Right ventricle myocardium inferior (tissue), 1 donor: ENCODE measurements at regions not wholly inside any gene's neighbourhood (a gene's known extent, or its start where the extent isn't known, plus 50 kb on each side); places are given as distances from the start of the nearest gene placed in this dataset.

Experiments
- ATAC-seq: fragments of 200-7000 bp; cut with Tn5 transposase; one replicate; pipeline ENCODE4 v1.9.1; 2020; ENCODE audit warnings: mild to moderate bottlenecking, moderate library complexity
- DNase-seq: peaks from one replicate; pipeline ENCODE4 v3.0.0; 2021; ENCODE audit errors: missing footprints
- intact Hi-C: fragments of 100-400 bp; cut with DNase I; formaldehyde crosslinking; loops from one replicate; pipeline ENCODE4 v1.11.0; 2022
- donor health status: DM: no; HTN: yes; CAD: no; lungs with severe emphysema.

DNA sequence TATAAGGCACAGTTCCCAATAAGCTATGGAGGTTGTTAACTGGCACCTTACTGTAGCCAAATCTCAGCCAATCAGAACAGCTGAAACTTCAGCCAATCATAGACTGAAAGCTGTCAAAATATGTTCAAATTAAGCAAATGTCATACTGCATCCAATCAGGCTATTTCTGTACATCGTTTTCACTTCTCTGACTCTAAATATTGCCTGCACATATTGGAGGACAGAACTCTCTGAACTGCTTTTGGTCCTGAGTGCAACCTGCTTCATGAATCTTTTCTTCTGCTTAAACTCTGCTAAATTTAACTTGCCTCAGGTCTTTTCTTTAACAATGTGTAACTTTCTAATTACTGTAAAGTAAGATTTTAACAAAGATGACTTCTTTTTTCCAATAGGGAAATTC lies 1198.9 kb upstream of the PCDH7 start:
- DNase-seq (no peak), ATAC-seq (no peak)
- intact Hi-C loops = no loop called here

DNA sequence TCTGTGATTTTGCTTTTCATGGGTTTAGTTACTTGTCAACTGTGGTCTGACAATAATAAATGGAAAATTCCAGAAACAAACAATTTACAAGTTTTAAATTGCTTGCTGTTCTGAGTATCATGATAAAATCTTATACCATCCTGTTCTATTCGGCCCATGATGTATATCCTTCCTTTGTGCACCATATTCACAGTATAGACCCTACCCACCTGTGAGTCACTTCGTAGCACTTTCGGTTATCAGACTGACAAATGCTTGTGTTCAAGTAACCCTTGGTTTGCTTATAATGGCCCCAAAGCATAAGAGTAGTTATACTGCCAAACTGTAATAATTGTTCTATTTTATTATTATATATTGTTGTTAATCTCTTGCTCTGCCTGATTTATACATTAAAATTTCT lies 1183.4 kb upstream of the PCDH7 start:
- ATAC-seq = no peak
- no peak for DNase-seq
- intact Hi-C loops = no loop called here

DNA sequence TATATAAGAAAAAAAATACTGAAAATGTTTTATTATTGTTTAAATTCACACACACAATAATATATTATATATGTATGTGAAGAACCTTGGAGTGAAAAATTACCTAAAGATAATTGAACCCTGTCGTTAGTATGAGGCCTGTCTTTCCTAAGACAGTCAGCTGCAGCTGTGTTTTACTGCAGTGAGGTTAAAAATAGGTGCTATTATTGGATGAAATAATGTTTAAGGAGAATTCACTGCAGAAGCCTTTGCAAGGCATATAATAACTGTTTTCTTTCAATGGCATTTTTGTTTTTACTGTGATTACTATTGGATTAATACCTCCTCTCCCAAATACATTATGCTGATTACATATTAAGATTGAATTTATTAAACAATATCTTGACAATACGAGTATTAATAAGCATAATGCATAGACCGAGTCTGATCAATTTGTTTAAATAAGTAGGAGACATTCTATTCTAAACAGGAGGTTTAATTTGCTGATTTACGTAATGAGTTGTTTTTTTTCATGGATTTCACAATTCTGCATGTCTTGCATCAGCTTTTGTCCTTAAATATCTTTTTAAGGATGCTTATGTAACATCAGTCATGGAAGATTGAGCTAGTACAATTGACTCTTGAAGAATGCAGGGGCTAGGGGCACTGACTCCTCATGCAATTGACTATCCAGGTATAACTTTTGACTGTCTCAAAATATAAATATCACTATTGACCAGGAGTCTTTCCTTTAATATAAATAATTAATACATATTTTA lies 1181.1 kb upstream of the PCDH7 start:
- intact Hi-C loops = no loop called here
- ATAC-seq (no peak), DNase-seq (no peak)

DNA sequence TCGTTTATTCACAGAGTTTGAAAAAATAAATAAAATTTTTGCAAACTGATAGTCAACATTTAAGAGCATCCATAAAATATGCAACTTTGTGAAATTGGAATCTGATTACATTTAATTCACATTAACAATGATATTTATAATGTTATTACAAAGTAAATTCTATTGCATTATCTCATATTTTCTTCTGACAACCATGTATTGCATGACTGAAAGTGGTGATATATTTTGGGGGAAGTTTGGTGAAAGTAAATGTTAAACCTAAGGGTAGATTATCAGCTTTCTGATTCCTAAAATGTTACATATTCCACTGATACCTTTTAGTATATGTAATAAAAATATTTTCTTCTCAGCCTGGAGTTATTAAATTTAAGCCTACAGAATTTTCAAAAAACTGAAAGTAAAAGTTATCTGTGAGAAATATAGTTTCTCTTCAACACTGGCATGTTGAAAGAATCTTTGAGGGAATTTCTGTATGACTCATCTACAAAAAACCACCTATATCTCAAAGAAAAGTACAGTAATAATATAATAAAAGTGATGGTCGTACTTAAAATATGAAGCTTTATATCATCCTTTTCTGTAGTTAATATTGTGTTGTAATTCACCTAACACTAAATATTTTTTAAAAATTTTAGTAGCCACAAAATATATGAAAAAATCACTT lies 1179.6 kb upstream of the PCDH7 start:
- intact Hi-C loops = no loop called here
- ATAC-seq (no peak), DNase-seq (no peak)

DNA sequence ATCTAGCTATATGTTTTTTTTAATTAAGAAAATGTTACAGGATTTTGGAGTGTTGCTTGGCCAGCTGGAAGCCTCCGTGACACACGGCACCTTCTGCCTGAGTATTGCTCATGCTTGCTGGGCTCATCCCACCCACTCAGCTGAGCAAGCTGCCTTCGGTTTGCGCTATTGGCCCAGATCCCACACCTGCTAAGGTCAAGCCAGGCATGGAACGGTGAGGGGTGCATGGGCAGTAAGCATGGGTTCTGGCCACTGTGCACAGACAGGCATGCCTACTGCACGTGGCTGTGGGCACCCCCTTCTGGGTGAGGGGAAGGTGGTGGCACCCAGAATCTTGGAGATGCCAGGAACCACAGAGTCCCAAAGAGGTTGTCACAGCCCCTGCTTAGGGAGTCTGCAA lies 1178.4 kb upstream of the PCDH7 start:
- DNase-seq = no peak
- no peak for ATAC-seq
- intact Hi-C loops = no loop called here

DNA sequence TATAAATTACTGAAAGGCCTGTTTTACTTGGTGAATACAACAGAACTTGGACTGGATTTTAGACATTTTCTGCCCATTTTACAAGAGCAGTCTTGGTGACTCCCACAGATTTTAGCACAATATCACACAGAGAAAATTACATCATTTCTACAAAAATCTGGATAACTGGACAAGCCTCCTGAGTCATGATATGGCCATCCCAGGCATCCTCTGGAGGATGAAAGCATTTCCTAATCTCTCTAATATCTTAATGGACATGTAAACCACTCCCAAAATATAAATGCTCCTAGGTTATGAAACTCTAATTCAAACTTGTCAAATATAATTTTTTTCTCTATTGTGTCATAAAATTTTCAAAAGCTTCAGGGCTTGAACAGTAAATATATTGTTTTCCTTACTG lies 1170.8 kb upstream of the PCDH7 start:
- intact Hi-C loops = no loop called here
- DNase-seq (no peak), ATAC-seq (no peak)

DNA sequence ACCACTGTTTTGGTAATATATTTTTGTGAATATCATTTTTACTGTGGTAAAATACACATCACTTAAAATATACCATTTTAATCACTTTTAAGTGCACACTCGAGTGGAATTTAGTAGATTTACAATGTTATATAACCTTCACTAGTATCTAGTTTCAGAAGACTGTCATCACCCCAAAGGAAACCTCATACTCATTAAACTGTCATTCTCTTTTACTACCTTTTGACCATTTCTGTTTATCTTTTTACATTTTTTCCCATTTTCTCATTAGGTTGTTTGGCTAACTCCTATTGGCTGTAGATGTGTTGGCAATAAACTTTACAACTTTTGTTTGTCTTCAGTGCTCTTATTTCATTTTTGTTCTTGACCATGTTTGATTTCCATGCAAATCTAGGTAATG lies 1168.3 kb upstream of the PCDH7 start:
- no peak for ATAC-seq
- DNase-seq = no peak

DNA sequence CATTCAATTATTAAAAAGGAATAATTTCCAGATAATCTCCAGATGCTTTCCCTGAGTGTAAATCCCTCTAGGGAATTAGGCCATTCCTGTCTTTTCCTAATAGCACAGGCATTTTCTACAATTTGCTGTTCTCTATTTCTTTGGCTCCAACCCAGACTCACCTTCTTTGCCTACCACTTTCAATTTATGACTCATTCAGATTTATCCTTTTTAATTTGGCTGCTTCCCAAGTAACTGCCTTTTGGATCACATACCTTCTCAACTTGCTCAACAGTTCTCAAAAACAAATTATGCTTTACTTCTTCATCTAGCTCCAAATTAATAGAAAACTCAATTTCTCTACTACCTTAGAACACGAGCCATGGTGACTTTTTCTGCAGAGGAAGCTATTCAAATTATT lies 1166.3 kb upstream of the PCDH7 start:
- intact Hi-C loops = no loop called here
- no peak for DNase-seq
- ATAC-seq = no peak

More for the DNA sequence above, 1168.3 kb upstream of the PCDH7 start:
- intact Hi-C loops = no loop called here

DNA sequence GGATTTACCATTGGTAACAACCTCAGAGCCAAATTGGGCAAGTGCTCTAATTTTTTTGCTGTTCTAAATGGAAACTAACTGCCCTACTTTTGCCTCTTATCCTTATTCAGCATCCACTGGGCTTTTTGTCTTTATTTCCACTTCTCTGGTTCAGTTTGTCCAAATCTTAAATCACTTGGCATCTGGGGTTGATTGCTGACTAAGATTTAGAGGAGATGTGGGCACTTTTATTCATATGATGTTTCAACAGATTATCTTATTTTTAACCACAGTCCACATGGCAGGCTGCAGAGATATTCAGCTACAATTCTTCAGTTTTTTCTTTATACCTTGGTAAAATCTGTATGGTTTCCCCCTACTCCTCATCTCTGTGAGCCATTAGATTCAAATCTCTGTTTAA lies 1161.4 kb upstream of the PCDH7 start:
- ATAC-seq (no peak), DNase-seq (no peak)
- intact Hi-C loops = no loop called here

DNA sequence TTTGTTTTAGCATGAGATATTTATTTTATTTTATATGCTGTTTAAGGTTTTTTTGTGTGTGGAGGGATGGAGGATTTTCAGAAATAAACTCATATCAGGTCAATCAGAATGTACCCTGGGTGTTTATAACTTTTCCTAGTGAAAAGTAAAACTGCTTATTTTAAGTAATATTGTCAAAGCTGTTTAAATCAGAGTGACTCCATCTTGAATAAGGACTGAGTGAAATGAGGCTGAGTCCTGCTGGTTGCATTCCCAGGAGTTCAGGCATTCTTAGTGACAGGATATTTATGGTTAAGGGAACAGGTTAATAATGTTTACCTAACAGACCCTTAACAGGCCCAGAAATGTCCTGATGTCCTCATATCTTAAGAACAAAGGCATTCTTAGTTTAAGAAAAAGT lies 1160.9 kb upstream of the PCDH7 start:
- intact Hi-C loops = no loop called here
- ATAC-seq (no peak), DNase-seq (no peak)

DNA sequence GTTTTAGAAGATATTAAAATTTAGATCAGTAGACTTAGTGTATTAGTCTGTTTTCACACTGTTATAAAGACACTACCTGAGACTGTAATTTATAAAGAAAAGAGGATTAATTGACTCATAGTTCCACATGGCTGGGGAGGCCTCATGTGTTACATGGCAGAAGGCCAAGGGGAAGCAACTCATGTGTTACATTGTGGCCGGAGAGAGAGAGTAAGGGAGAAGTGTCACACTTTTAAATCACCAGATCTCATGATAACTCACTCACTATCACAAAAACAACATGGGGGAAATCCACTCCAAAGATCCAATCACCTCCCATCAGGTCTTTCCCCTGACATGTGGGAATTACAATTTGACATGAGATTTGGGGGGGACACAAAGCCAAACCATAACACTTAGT lies 1159.7 kb upstream of the PCDH7 start:
- ATAC-seq (no peak), DNase-seq (no peak)
- intact Hi-C loops = no loop called here

DNA sequence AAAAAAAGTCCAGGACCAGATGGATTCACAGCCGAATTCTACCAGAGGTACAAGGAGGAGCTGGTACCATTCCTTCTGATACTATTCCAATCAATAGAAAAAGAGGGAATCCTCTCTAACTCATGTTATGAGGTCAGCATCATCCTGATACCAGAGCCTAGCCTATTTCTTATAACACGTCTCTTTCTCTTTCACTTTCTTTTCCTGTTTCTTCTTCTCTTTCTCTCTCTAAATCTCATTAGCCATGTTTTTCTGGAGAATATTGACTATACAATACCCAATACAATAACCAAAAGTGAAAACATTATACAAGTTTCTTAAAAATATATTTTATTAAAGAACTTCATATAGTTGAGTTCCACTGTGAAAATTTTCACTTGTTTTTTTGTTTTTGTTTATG lies 1154.9 kb upstream of the PCDH7 start:
- intact Hi-C loops = no loop called here
- ATAC-seq (no peak), DNase-seq (no peak)

DNA sequence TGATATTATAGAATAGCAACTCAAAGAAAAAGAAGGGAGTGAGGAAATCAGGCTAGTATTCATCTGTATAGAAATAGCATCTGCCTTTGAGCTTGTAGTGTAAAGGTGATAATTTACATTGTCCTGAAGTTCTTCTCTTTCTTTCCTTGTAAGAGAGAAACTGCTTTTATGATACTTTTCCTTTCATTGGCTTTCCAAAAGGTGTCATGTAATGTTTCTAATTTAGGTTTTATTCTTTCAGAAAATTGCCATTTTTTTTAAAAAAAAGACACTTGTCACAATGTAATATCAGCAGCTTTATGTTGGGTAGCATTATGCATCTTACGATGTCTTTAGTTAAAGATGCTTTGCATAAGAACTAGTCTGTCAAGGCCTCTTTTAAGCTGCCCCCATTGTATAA lies 1153.8 kb upstream of the PCDH7 start:
- DNase-seq = no peak
- intact Hi-C loops = no loop called here
- ATAC-seq = no peak

DNA sequence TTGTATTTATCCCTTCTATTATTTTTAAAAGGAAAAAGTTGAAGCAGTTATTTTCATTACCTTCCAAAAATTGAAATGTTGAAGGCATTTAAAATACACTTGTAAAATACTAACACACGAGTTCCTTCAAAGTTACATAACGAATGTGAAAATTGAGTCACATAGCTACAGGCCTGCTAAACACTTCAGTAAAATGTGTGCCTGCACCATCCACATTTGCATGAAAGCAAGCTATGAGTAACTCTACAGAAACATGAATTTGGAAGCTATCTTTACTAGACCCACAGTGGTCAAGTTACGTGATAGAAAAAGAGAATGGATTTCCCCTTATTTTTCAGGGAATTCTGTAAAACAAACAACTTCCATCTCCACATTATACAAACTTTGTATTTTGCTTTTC lies 1148.8 kb upstream of the PCDH7 start:
- ATAC-seq (no peak), DNase-seq (no peak)
- intact Hi-C loops = no loop called here

DNA sequence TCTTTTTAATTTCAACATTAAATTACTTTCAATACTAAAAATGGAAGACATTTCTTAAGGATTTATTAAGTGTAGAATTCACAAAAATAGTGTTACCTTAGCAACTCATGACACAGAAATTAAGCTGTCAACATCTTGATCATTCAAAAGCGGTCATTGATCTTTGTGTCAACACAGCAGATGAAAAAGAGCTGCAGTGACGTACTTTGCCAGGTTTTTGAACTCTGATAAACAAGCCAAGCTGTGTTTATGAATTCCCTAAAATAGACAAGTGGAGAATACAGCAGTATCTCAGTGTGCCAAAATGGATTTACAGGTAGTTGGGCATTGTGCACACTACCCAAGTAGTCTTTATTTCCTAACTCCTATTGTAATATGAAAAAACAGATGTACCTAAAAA lies 1141.8 kb upstream of the PCDH7 start:
- no peak for ATAC-seq
- DNase-seq = no peak
- intact Hi-C loops = no loop called here

DNA sequence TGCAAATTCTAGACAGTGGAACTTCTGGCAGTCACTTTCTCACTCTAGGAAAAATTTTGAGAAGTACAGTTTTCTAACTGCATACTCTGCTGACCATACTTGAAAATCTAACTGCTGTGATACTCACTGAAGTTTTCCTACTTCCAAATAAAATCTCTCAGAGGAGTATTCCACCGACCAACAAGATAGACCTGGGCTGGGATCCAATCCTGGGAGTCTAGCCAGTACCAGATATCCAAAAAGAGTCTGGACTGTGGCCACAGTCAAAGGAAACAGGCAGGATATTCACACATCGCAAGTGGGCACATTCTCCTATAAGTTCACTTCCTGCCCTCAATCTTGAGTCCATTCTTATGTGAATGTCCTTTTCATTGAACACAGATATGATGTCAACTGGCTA lies 1138.7 kb upstream of the PCDH7 start:
- intact Hi-C loops = no loop called here
- DNase-seq (no peak), ATAC-seq (no peak)

DNA sequence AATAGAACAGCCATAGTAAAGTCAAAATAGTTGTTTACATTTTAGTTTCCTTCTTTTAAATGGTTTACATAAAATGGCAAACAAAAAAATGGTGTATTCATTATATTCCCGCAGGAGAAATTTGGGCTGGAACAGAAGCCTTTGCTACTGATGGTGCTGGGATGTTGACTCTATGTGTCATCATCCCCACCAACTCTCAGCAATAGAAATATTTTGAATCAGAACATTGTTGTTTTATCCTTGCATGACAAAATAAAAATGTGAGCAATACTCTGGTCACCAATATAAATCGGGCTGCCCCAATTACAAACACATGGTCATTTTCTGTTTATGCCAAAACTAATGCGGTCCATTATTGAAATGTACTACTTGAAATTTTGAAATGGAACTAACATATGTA lies 1131.6 kb upstream of the PCDH7 start:
- intact Hi-C loops = no loop called here
- no peak for ATAC-seq
- no peak for DNase-seq

DNA sequence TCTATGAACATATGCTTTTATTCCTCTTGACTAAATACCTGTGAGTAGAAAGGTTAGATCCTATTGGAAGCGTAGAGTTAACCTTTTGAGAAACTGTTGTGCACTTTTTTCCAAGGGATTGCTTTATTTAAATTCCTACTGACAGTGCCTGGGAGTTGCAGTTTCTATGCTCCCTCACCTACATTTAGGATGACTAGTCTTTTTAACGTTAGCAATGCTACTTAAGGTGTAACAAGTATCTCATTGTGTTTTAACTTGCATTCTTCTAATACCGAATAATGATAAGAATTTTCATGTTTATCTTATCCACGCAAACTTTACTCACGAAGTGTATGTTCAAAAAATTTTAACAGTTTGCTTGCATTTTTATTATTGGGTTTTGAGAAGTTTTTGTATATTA lies 1123.9 kb upstream of the PCDH7 start:
- ATAC-seq (no peak), DNase-seq (no peak)
- intact Hi-C loops = no loop called here

DNA sequence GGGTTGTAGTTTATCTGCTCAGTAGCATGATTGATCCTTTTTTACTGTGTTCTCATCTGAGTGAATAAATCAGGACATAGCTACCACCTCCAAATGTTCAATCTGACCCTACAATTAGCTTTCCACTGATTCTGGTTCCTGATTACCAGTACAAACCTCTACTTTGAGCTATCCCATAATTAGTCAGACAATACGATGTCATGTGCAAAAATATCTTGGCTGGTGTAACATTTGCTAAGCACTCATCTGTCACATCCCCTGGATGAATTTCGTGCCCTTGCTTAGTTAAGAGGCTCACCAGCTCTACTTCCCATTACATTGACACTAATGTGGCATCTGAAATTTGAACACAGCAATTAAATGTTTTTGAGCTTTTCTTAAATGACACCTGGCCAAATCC lies 1101.0 kb upstream of the PCDH7 start:
- DNase-seq (no peak), ATAC-seq (no peak)
- intact Hi-C loops = no loop called here

DNA sequence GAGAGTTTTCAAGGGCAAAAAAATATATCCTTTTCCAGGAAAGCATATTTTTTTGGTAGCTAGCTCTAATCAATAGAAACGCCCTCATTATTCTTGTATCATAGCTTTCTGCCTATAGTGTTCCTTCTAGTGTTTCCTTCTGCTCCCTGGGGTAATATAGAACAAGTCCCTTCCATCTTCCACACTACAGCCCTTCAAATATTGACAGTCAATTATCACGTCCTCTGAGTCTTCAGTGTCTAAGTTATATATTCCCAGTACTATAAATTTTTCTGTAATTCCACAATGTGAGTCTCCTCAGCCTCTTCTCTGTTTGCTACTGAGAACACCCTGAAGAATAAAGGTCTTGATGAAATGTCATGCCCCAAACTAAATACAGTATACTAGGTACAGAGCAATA lies 1088.0 kb upstream of the PCDH7 start:
- intact Hi-C loops = no loop called here
- no peak for ATAC-seq
- DNase-seq = no peak

DNA sequence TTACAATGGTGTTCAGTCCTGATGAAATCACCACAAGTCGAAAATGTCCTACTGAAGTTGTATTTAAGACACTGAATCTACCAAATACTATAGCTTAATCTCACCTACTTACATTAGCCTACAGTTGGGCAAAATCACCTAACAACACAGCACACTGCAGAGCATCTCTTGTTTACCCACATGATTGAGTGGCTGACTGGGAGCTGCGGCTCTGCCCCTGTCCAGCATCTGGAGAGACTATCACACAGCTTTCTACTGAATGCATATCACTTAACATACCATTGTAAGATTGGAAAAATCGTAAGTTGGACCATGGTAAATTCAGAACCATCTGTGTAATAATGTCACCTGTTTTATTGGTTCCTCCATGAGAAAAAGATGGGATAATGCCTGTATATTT lies 1083.2 kb upstream of the PCDH7 start:
- ATAC-seq (no peak), DNase-seq (no peak)
- intact Hi-C loops = no loop called here
